ENCODE measurements at regions not wholly inside any gene's neighbourhood (a gene's known extent, or its start where the extent isn't known, plus 50 kb on each side); places are given as distances from the start of the nearest gene placed in this dataset.

DNA sequence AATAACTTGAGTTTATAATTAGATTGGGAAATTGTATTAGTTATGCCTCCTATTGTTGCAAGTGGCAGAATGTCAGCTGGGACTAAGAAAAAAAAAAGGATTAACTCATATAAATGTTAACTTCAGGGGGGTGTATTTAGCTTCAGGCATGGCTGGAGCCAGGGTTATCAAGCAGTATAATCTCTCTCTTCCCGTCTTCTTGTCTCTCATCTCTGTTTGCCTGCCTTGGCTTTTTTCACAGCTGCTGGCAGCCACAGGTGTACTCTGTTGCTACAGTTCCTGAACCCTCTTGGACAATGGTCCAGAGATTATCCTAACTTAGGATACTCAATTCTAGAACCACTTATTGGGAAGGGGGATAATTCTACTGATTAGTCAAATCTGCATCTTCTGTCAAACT, 370.7 kb upstream of the MEX3C start:
- no peak for TF ChIP-seq EZH2 (IDR thresholded peaks at IDR 0.05)
- TF ChIP-seq, protein P1, sequence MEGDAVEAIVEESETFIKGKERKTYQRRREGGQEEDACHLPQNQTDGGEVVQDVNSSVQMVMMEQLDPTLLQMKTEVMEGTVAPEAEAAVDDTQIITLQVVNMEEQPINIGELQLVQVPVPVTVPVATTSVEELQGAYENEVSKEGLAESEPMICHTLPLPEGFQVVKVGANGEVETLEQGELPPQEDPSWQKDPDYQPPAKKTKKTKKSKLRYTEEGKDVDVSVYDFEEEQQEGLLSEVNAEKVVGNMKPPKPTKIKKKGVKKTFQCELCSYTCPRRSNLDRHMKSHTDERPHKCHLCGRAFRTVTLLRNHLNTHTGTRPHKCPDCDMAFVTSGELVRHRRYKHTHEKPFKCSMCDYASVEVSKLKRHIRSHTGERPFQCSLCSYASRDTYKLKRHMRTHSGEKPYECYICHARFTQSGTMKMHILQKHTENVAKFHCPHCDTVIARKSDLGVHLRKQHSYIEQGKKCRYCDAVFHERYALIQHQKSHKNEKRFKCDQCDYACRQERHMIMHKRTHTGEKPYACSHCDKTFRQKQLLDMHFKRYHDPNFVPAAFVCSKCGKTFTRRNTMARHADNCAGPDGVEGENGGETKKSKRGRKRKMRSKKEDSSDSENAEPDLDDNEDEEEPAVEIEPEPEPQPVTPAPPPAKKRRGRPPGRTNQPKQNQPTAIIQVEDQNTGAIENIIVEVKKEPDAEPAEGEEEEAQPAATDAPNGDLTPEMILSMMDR (IDR thresholded peaks at IDR 0.05) = no peak
- no peak for TF ChIP-seq EZH2phosphoT487 (IDR thresholded peaks at IDR 0.05)

Data from neural progenitor cell (in vitro differentiated cells).